ENCODE measurements at regions not wholly inside any gene's neighbourhood (a gene's known extent, or its start where the extent isn't known, plus 50 kb on each side); places are given as distances from the start of the nearest gene placed in this dataset.

GRCh38 chr16:51290442-51291285 lies 139.6 kb upstream of the SALL1 start:
- Histone ChIP-seq H3K4me1 (no peaks in the 10 kb centered on the region), H3K27ac (no peak overlapping the region), H3K27me3 (no peaks in the 10 kb centered on the region), H3K9me3 (no peaks in the 10 kb centered on the region), H3K36me3 (no peaks in the 10 kb centered on the region), H3K4me3 (no peak overlapping the region)
- intact Hi-C loops (cut with DNase I; ENCODE audit: low total_unique reads) = no loop called here
- TF ChIP-seq POLR2A (IDR thresholded peaks at IDR 0.05) = no peak
- TF ChIP-seq, protein P1, sequence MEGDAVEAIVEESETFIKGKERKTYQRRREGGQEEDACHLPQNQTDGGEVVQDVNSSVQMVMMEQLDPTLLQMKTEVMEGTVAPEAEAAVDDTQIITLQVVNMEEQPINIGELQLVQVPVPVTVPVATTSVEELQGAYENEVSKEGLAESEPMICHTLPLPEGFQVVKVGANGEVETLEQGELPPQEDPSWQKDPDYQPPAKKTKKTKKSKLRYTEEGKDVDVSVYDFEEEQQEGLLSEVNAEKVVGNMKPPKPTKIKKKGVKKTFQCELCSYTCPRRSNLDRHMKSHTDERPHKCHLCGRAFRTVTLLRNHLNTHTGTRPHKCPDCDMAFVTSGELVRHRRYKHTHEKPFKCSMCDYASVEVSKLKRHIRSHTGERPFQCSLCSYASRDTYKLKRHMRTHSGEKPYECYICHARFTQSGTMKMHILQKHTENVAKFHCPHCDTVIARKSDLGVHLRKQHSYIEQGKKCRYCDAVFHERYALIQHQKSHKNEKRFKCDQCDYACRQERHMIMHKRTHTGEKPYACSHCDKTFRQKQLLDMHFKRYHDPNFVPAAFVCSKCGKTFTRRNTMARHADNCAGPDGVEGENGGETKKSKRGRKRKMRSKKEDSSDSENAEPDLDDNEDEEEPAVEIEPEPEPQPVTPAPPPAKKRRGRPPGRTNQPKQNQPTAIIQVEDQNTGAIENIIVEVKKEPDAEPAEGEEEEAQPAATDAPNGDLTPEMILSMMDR (IDR thresholded peaks at IDR 0.05) = no peak
- DNase-seq = no peak

DNA sequence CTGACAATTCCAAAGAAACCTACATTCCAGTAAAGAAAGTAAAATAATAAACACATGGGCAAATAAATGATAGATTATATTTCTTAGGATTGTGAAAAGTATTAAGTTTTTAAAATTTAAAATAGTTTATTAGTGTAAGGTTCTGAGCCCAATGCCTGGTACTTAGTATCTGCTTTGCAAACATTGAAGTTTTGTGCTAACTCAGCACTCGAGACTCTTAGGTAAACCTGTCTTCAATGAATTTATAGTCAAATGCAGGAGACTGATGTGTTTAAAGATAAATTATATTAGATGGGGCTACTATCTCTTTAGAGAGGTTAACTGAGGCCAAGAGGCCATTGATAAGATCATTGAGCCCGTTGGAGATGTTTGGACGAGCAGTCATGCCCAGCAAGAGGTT lies 138.3 kb upstream of the SALL1 start:
- H3K4me1 ChIP-seq = no peaks in the 10 kb centered on the region
- TF ChIP-seq, protein P1 (IDR thresholded peaks at IDR 0.05) = no peak
- no peak for TF ChIP-seq POLR2A (IDR thresholded peaks at IDR 0.05)
- no peaks in the 10 kb centered on the region for H3K36me3 ChIP-seq
- no peaks in the 10 kb centered on the region for H3K9me3 ChIP-seq
- H3K4me3 ChIP-seq = no peak overlapping the region
- no peak for DNase-seq
- intact Hi-C loops (cut with DNase I; ENCODE audit: low total_unique reads) = no loop called here
- no peak overlapping the region for H3K27ac ChIP-seq
- no peaks in the 10 kb centered on the region for H3K27me3 ChIP-seq

DNA sequence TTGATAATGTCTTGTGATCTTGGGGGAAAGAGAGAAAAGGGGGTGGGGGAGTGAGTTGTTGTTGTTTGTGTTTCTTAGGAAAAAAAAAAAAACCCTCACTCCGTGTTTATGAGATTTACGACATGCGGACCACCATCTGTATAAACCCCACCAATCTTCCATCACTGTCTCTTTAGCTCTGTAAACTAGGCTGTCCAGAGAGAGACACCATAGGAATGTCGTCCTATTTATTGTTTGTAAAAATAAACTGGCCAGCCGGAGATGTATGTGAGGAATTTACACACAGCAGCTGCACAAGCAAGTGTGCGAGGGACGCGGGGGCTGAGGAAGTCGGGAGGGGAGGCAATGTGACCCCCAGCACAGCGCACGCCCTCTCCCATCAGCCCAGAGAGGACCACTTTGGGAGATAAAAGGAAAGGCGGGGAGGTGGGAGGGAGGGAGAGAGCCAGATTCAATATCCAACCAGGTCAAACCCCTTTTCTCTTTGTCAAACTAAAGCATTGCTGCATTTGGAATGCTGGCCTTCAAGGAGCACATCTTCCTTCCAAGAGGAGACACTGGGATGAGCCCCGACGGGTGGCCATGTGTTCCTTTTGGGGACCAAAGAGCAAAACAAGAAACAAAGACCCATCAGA lies 136.2 kb upstream of the SALL1 start:
- H3K36me3 ChIP-seq = no peaks in the 10 kb centered on the region
- intact Hi-C loops (cut with DNase I; ENCODE audit: low total_unique reads) = no loop called here
- no peaks in the 10 kb centered on the region for H3K4me1 ChIP-seq
- DNase-seq = no peak
- H3K4me3 ChIP-seq = no peak overlapping the region
- TF ChIP-seq, protein P1 (IDR thresholded peaks at IDR 0.05) = no peak
- TF ChIP-seq POLR2A (IDR thresholded peaks at IDR 0.05) = no peak
- no peak overlapping the region for H3K27ac ChIP-seq
- H3K9me3 ChIP-seq = no peaks in the 10 kb centered on the region
- H3K27me3 ChIP-seq = no peaks in the 10 kb centered on the region

- Histone ChIP-seq H3K4me3 (no peak overlapping the region), H3K36me3 (no peaks in the 10 kb centered on the region), H3K9me3 (no peaks in the 10 kb centered on the region), H3K27me3 (no peaks in the 10 kb centered on the region), H3K27ac (no peak overlapping the region), H3K4me1 (no peaks in the 10 kb centered on the region)
- TF ChIP-seq, protein P1 (IDR thresholded peaks at IDR 0.05) = no peak
- TF ChIP-seq POLR2A (IDR thresholded peaks at IDR 0.05) = no peak
- intact Hi-C loops (cut with DNase I; ENCODE audit: low total_unique reads) = no loop called here
- DNase-seq = no peak
These were observed 135.2 kb upstream of the SALL1 start for GRCh38 chr16:51286272-51286671.

GRCh38 chr16:51276336-51276735 lies 125.3 kb upstream of the SALL1 start:
- Histone ChIP-seq H3K9me3 (no peaks in the 10 kb centered on the region), H3K27ac (no peak overlapping the region), H3K4me1 (no peaks in the 10 kb centered on the region), H3K27me3 (no peaks in the 10 kb centered on the region), H3K4me3 (no peak overlapping the region), H3K36me3 (no peaks in the 10 kb centered on the region)
- no peak for TF ChIP-seq POLR2A (IDR thresholded peaks at IDR 0.05)
- TF ChIP-seq, protein P1 (IDR thresholded peaks at IDR 0.05) = no peak
- DNase-seq = no peak
- intact Hi-C loops (cut with DNase I; ENCODE audit: low total_unique reads) = no loop called here

Measured in uterus (tissue), 3 donors.